ENCODE measurements at regions not wholly inside any gene's neighbourhood (a gene's known extent, or its start where the extent isn't known, plus 50 kb on each side); places are given as distances from the start of the nearest gene placed in this dataset.

DNA sequence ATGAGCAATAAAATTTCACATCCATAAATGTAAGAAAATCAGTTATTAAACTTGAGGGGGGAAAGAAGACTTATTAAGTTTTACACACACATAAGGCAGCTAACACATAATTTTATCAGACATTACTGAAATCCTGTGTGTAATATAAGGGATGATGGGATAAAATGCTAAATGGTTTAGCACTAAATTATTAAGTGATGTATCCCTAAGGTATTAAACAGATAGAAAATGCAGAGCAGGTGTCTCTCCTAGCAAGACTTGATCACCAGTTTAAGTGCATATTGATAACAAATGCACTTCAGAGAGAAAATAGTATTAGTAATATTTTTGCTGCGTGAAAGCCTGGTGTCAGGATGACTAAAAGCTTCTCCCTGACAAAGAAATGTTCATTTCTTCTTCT, 172.8 kb upstream of the ZFP64 start:
- H3K9ac ChIP-seq (ENCODE audit: low read depth in 1 of 2, low read length in 2 of 2): no peak overlapping the region
- no peak for DNase-seq (ENCODE audit: low spot score)
- H3K27ac ChIP-seq (ENCODE audit: low read depth in 1 of 2, low read length in 2 of 2): no peak overlapping the region
- TF ChIP-seq NR2F2 (IDR thresholded peaks at IDR 0.05): no peak
- TF ChIP-seq, protein P1, sequence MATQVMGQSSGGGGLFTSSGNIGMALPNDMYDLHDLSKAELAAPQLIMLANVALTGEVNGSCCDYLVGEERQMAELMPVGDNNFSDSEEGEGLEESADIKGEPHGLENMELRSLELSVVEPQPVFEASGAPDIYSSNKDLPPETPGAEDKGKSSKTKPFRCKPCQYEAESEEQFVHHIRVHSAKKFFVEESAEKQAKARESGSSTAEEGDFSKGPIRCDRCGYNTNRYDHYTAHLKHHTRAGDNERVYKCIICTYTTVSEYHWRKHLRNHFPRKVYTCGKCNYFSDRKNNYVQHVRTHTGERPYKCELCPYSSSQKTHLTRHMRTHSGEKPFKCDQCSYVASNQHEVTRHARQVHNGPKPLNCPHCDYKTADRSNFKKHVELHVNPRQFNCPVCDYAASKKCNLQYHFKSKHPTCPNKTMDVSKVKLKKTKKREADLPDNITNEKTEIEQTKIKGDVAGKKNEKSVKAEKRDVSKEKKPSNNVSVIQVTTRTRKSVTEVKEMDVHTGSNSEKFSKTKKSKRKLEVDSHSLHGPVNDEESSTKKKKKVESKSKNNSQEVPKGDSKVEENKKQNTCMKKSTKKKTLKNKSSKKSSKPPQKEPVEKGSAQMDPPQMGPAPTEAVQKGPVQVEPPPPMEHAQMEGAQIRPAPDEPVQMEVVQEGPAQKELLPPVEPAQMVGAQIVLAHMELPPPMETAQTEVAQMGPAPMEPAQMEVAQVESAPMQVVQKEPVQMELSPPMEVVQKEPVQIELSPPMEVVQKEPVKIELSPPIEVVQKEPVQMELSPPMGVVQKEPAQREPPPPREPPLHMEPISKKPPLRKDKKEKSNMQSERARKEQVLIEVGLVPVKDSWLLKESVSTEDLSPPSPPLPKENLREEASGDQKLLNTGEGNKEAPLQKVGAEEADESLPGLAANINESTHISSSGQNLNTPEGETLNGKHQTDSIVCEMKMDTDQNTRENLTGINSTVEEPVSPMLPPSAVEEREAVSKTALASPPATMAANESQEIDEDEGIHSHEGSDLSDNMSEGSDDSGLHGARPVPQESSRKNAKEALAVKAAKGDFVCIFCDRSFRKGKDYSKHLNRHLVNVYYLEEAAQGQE (IDR thresholded peaks at IDR 0.05): no peak
- TF ChIP-seq, protein P2, sequence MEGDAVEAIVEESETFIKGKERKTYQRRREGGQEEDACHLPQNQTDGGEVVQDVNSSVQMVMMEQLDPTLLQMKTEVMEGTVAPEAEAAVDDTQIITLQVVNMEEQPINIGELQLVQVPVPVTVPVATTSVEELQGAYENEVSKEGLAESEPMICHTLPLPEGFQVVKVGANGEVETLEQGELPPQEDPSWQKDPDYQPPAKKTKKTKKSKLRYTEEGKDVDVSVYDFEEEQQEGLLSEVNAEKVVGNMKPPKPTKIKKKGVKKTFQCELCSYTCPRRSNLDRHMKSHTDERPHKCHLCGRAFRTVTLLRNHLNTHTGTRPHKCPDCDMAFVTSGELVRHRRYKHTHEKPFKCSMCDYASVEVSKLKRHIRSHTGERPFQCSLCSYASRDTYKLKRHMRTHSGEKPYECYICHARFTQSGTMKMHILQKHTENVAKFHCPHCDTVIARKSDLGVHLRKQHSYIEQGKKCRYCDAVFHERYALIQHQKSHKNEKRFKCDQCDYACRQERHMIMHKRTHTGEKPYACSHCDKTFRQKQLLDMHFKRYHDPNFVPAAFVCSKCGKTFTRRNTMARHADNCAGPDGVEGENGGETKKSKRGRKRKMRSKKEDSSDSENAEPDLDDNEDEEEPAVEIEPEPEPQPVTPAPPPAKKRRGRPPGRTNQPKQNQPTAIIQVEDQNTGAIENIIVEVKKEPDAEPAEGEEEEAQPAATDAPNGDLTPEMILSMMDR (IDR thresholded peaks at IDR 0.05; ENCODE audit: low read depth, low read length, missing input control): no peak
- TF ChIP-seq, protein P3, sequence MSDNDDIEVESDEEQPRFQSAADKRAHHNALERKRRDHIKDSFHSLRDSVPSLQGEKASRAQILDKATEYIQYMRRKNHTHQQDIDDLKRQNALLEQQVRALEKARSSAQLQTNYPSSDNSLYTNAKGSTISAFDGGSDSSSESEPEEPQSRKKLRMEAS (IDR thresholded peaks at IDR 0.05): no peak
- H3K9me3 ChIP-seq (ENCODE audit: control insufficient read depth in 4 of 4, low read length in 3 of 4): no peaks in the 10 kb centered on the region
- no peak overlapping the region for H3K4me3 ChIP-seq (ENCODE audit: low read depth in 1 of 3, low read length in 3 of 3)
- WGBS: 81% methylated on average over 1 of the region's 1 CpG
- no peaks in the 10 kb centered on the region for H3K27me3 ChIP-seq (ENCODE audit: control insufficient read depth in 4 of 4, insufficient read depth in 4 of 4, low read length in 3 of 4)
- peaks cover 0 to 10% (median 1%) of the 10 kb centered on the region in 4 donors for H3K4me1 ChIP-seq (ENCODE audit: control insufficient read depth in 4 of 4, insufficient read depth in 4 of 4, low read length in 3 of 4)
- no peaks in the 10 kb centered on the region for H3K36me3 ChIP-seq (ENCODE audit: control insufficient read depth in 4 of 4, insufficient read depth in 3 of 4, low read depth in 1 of 4, low read length in 3 of 4)

DNA sequence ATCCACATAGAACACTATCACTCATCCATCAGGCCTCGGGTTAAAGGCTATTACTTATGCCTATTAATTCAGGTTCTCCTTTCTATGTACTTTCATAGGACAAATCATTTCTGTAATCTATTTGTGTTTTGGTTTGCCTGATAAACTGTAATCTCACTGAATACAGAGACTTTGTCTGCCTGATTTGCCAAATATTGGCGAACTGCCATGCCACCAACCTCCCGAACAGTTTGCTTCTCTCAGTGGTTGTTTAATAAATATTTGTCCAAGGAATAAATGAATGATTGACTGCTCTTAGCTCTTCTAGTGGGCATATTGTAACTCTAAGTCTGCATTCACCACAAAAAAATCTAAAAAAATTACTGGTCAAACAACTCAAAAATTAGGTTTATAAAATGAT, 170.1 kb upstream of the ZFP64 start:
- Histone ChIP-seq H3K4me1 (ENCODE audit: control insufficient read depth in 4 of 4, insufficient read depth in 4 of 4, low read length in 3 of 4) (peaks cover 0 to 10% (median 1%) of the 10 kb centered on the region in 4 donors), H3K9me3 (ENCODE audit: control insufficient read depth in 4 of 4, low read length in 3 of 4) (no peaks in the 10 kb centered on the region), H3K27me3 (ENCODE audit: control insufficient read depth in 4 of 4, insufficient read depth in 4 of 4, low read length in 3 of 4) (peaks cover 0 to 2% (median 0%) of the 10 kb centered on the region in 4 donors), H3K36me3 (ENCODE audit: control insufficient read depth in 4 of 4, insufficient read depth in 3 of 4, low read depth in 1 of 4, low read length in 3 of 4) (no peaks in the 10 kb centered on the region), H3K9ac (ENCODE audit: low read depth in 1 of 2, low read length in 2 of 2) (no peak overlapping the region), H3K27ac (ENCODE audit: low read depth in 1 of 2, low read length in 2 of 2) (no peak overlapping the region), H3K4me3 (ENCODE audit: low read depth in 1 of 3, low read length in 3 of 3) (no peak overlapping the region)
- 42% methylated on average over 3 of the region's 3 CpGs for WGBS
- no peak for DNase-seq (ENCODE audit: low spot score)
- TF ChIP-seq TAF1 (conservative IDR thresholded peaks at IDR 0.05): no peak
- no peak for TF ChIP-seq FOXA2 (IDR thresholded peaks at IDR 0.05)
- TF ChIP-seq NR2F2 (IDR thresholded peaks at IDR 0.05): no peak
- TF ChIP-seq YY1 (IDR thresholded peaks at IDR 0.05): no peak
- TF ChIP-seq EGR1 (IDR thresholded peaks at IDR 0.05; ENCODE audit: low read depth in 2 of 2): no peak
- TF ChIP-seq, protein P1 (IDR thresholded peaks at IDR 0.05): no peak
- TF ChIP-seq, protein P4, sequence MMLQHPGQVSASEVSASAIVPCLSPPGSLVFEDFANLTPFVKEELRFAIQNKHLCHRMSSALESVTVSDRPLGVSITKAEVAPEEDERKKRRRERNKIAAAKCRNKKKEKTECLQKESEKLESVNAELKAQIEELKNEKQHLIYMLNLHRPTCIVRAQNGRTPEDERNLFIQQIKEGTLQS (IDR thresholded peaks at IDR 0.05): no peak
- TF ChIP-seq, protein P2 (IDR thresholded peaks at IDR 0.05; ENCODE audit: low read depth, low read length, missing input control): no peak
- TF ChIP-seq SP1 (IDR thresholded peaks at IDR 0.05): no peak
- TF ChIP-seq JUND (IDR thresholded peaks at IDR 0.05): no peak
- no peak for TF ChIP-seq FOXA1 (IDR thresholded peaks at IDR 0.05)
- TF ChIP-seq HNF4G (IDR thresholded peaks at IDR 0.05): no peak
- no peak for TF ChIP-seq GABPA (IDR thresholded peaks at IDR 0.05 in 1 of 2, conservative IDR thresholded peaks at IDR 0.05 in 1 of 2)
- TF ChIP-seq RXRA (IDR thresholded peaks at IDR 0.05): no peak
- TF ChIP-seq, protein P3 (IDR thresholded peaks at IDR 0.05): no peak
- TF ChIP-seq, protein P5, sequence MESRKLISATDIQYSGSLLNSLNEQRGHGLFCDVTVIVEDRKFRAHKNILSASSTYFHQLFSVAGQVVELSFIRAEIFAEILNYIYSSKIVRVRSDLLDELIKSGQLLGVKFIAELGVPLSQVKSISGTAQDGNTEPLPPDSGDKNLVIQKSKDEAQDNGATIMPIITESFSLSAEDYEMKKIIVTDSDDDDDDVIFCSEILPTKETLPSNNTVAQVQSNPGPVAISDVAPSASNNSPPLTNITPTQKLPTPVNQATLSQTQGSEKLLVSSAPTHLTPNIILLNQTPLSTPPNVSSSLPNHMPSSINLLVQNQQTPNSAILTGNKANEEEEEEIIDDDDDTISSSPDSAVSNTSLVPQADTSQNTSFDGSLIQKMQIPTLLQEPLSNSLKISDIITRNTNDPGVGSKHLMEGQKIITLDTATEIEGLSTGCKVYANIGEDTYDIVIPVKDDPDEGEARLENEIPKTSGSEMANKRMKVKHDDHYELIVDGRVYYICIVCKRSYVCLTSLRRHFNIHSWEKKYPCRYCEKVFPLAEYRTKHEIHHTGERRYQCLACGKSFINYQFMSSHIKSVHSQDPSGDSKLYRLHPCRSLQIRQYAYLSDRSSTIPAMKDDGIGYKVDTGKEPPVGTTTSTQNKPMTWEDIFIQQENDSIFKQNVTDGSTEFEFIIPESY (IDR thresholded peaks at IDR 0.05): no peak
- no peak for TF ChIP-seq HNF4A (conservative IDR thresholded peaks at IDR 0.05)
- no peak for TF ChIP-seq RAD21 (IDR thresholded peaks at IDR 0.05)
